Liver (tissue), 8 donors: ENCODE measurements at regions not wholly inside any gene's neighbourhood (a gene's known extent, or its start where the extent isn't known, plus 50 kb on each side); places are given as distances from the start of the nearest gene placed in this dataset.

Experiments used
- DNase-seq: peaks from one replicate; pipeline ENCODE4 v3.0.0-alpha.2; 2017; ENCODE audit warnings: low spot score
- H3K27ac ChIP-seq, 2 donors: one replicate each; pipeline ENCODE4 v1.7.0; 2013; ENCODE audit warnings: inconsistent platforms in 2 of 2, low read length in 2 of 2, control low read depth in 1 of 2, low read depth in 1 of 2, mild to moderate bottlenecking in 1 of 2
- H3K27me3 ChIP-seq, 4 donors: one replicate each; pipeline versions ENCODE4 v1.6.1 to v1.7.0; 2013; ENCODE audit warnings: low read length in 3 of 4, inconsistent platforms in 1 of 4, mild to moderate bottlenecking in 1 of 4, moderate library complexity in 1 of 4; ENCODE audit not compliant: control insufficient read depth in 4 of 4, insufficient read depth in 4 of 4
- H3K36me3 ChIP-seq, 4 donors: one replicate each; pipeline versions ENCODE4 v1.6.1 to v1.7.0; 2013; ENCODE audit warnings: low read length in 3 of 4, mild to moderate bottlenecking in 3 of 4, low read depth in 1 of 4, moderate library complexity in 1 of 4; ENCODE audit not compliant: control insufficient read depth in 4 of 4, insufficient read depth in 3 of 4
- H3K4me1 ChIP-seq, 4 donors: one replicate each; pipeline versions ENCODE4 v1.6.1 to v1.7.0; 2013; ENCODE audit warnings: low read length in 3 of 4, mild to moderate bottlenecking in 3 of 4, moderate library complexity in 1 of 4; ENCODE audit not compliant: control insufficient read depth in 4 of 4, insufficient read depth in 4 of 4
- H3K4me3 ChIP-seq, 3 donors: one replicate each; pipeline versions ENCODE4 v1.6.1 to v1.7.0; 2013; ENCODE audit warnings: low read length in 3 of 3, control low read depth in 1 of 3, low read depth in 1 of 3, mild to moderate bottlenecking in 1 of 3
- H3K9ac ChIP-seq, 2 donors: one replicate each; pipeline ENCODE4 v1.7.0; 2013; ENCODE audit warnings: low read length in 2 of 2, mild to moderate bottlenecking in 2 of 2, moderate library complexity in 2 of 2, control low read depth in 1 of 2, low read depth in 1 of 2
- H3K9me3 ChIP-seq, 4 donors: one replicate each; pipeline versions ENCODE4 v1.6.1 to v1.7.0; 2013; ENCODE audit warnings: low read length in 3 of 4; ENCODE audit not compliant: control insufficient read depth in 4 of 4
- EGR1 ChIP-seq, 2 donors: IDR thresholded peaks; 2 replicates each; pipeline ENCODE4 v1.6.1; 2016 to 2018; ENCODE audit warnings: antibody characterized with exemption in 2 of 2, low read depth in 2 of 2
- FOXA1 ChIP-seq: IDR thresholded peaks from 2 replicates; pipeline ENCODE4 v1.6.1; 2016; ENCODE audit warnings: antibody characterized with exemption
- FOXA2 ChIP-seq: IDR thresholded peaks from 2 replicates; pipeline ENCODE4 v1.6.1; 2016; ENCODE audit warnings: antibody characterized with exemption
- GABPA ChIP-seq, 2 donors: IDR thresholded peaks in 1 of 2; conservative IDR thresholded peaks in 1 of 2; 2 replicates each; pipeline ENCODE4 v1.6.1; 2016; ENCODE audit warnings: antibody characterized with exemption in 2 of 2, mild to moderate bottlenecking in 1 of 2, moderate library complexity in 1 of 2
- HNF4A ChIP-seq, 2 donors: conservative IDR thresholded peaks; 2 replicates each; pipeline ENCODE4 v1.6.1; 2016; ENCODE audit warnings: antibody characterized with exemption in 2 of 2, mild to moderate bottlenecking in 2 of 2
- HNF4G ChIP-seq: IDR thresholded peaks from 2 replicates; pipeline ENCODE4 v1.6.1; 2016; ENCODE audit warnings: antibody characterized with exemption
- JUND ChIP-seq, 2 donors: IDR thresholded peaks; 2 replicates each; pipeline ENCODE4 v1.6.1; 2016; ENCODE audit warnings: antibody characterized with exemption in 2 of 2
- NR2F2 ChIP-seq: IDR thresholded peaks from 2 replicates; pipeline ENCODE4 v1.6.1; 2016; ENCODE audit warnings: antibody characterized with exemption
- RAD21 ChIP-seq, 2 donors: IDR thresholded peaks; 2 replicates each; pipeline ENCODE4 v1.6.1; 2016; ENCODE audit warnings: antibody characterized with exemption in 2 of 2, mild to moderate bottlenecking in 2 of 2
- RXRA ChIP-seq, 2 donors: IDR thresholded peaks; 2 replicates each; pipeline ENCODE4 v1.6.1; 2017 to 2018; ENCODE audit warnings: antibody characterized with exemption in 2 of 2, mild to moderate bottlenecking in 1 of 2
- SP1 ChIP-seq: IDR thresholded peaks from 2 replicates; pipeline ENCODE4 v1.6.1; 2018; ENCODE audit warnings: antibody characterized with exemption, mild to moderate bottlenecking
- YY1 ChIP-seq: IDR thresholded peaks from 2 replicates; pipeline ENCODE4 v1.6.1; 2016; ENCODE audit warnings: antibody characterized with exemption, mild to moderate bottlenecking
- WGBS: extraction: QIAGEN DNeasy Blood & Tissue Kit; methylation state at CpG from one replicate; pipeline ENCODE4 v1.1.7; 2013; 5-methylcytosine and 5-hydroxymethylcytosine counted together
- TF ChIP-seq, protein P1 (sequence below): fragments of 150-350 bp; IDR thresholded peaks from 2 replicates; pipeline ENCODE4 v1.5.1; 2017; ENCODE audit warnings: improper control_type of control experiment, low read depth, low read length; ENCODE audit not compliant: missing input control
- TF ChIP-seq, protein P2 (sequence below): IDR thresholded peaks from 2 replicates; pipeline ENCODE4 v1.6.1; 2016; ENCODE audit warnings: antibody characterized with exemption
- TF ChIP-seq, protein P3 (sequence below): IDR thresholded peaks from 2 replicates; pipeline ENCODE4 v1.6.1; 2016; ENCODE audit warnings: antibody characterized with exemption
- TF ChIP-seq, protein P4 (sequence below): IDR thresholded peaks from 2 replicates; pipeline ENCODE4 v1.6.1; 2016; ENCODE audit warnings: antibody characterized with exemption, mild to moderate bottlenecking
- TF ChIP-seq, protein P5 (sequence below): IDR thresholded peaks from 2 replicates; pipeline ENCODE4 v1.6.1; 2016; ENCODE audit warnings: antibody characterized with exemption
- donor health status: healthy.
- donor health status: healthy.
- donor health status: healthy.
- donor health status: healthy.
- donor health status: healthy.

DNA sequence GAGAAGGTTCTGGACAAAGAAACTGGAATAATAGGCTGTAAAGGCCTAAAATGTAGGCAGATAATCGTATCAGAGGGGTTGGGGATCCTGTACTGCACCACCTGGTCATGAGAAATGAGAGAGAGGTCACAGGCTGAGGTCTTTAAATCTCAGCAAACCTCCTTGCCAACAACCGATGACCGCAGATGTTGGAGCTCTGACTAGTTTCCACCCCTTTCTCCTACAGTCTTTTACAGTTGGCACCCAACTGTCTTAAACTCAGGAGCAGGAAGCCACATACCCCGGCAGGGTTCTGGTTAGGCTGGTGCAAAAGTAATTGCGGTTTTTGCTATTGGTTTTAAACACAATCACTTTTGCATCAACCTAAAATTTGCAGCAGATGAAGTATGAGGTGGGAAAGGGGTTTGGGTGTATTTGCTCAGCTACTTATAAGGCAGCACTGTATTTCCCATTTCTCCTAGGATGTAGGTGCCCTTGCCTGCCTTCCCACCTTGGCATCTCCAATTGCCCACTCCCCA, 261.8 kb upstream of the MYOCD start:
- Histone ChIP-seq H3K4me3 (no peak overlapping the region), H3K36me3 (no peaks in the 10 kb centered on the region), H3K9me3 (no peaks in the 10 kb centered on the region), H3K27me3 (peaks cover 0 to 4% (median under 1%) of the 10 kb centered on the region in 4 donors), H3K27ac (no peak overlapping the region), H3K9ac (no peak overlapping the region), H3K4me1 (no peaks in the 10 kb centered on the region)
- DNase-seq = no peak
- whole genome bisulfite sequencing = 67% methylated on average over 5 of the region's 5 CpGs
- no peak for TF ChIP-seq FOXA1
- TF ChIP-seq HNF4A (conservative IDR thresholded peaks at IDR 0.05) = no peak
- no peak for TF ChIP-seq FOXA2
- no peak for TF ChIP-seq HNF4G
- no peak for TF ChIP-seq EGR1 (IDR thresholded peaks at IDR 0.05; ENCODE audit: low read depth in 2 of 2)
- no peak for TF ChIP-seq SP1
- no peak for TF ChIP-seq RAD21 (IDR thresholded peaks at IDR 0.05)
- TF ChIP-seq, protein P1, sequence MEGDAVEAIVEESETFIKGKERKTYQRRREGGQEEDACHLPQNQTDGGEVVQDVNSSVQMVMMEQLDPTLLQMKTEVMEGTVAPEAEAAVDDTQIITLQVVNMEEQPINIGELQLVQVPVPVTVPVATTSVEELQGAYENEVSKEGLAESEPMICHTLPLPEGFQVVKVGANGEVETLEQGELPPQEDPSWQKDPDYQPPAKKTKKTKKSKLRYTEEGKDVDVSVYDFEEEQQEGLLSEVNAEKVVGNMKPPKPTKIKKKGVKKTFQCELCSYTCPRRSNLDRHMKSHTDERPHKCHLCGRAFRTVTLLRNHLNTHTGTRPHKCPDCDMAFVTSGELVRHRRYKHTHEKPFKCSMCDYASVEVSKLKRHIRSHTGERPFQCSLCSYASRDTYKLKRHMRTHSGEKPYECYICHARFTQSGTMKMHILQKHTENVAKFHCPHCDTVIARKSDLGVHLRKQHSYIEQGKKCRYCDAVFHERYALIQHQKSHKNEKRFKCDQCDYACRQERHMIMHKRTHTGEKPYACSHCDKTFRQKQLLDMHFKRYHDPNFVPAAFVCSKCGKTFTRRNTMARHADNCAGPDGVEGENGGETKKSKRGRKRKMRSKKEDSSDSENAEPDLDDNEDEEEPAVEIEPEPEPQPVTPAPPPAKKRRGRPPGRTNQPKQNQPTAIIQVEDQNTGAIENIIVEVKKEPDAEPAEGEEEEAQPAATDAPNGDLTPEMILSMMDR = no peak
- TF ChIP-seq, protein P2, sequence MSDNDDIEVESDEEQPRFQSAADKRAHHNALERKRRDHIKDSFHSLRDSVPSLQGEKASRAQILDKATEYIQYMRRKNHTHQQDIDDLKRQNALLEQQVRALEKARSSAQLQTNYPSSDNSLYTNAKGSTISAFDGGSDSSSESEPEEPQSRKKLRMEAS = no peak
- no peak for TF ChIP-seq GABPA (IDR thresholded peaks at IDR 0.05 in 1 of 2, conservative IDR thresholded peaks at IDR 0.05 in 1 of 2)
- TF ChIP-seq, protein P3, sequence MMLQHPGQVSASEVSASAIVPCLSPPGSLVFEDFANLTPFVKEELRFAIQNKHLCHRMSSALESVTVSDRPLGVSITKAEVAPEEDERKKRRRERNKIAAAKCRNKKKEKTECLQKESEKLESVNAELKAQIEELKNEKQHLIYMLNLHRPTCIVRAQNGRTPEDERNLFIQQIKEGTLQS = no peak
- TF ChIP-seq NR2F2 = no peak
- TF ChIP-seq RXRA (IDR thresholded peaks at IDR 0.05) = no peak
- TF ChIP-seq, protein P4, sequence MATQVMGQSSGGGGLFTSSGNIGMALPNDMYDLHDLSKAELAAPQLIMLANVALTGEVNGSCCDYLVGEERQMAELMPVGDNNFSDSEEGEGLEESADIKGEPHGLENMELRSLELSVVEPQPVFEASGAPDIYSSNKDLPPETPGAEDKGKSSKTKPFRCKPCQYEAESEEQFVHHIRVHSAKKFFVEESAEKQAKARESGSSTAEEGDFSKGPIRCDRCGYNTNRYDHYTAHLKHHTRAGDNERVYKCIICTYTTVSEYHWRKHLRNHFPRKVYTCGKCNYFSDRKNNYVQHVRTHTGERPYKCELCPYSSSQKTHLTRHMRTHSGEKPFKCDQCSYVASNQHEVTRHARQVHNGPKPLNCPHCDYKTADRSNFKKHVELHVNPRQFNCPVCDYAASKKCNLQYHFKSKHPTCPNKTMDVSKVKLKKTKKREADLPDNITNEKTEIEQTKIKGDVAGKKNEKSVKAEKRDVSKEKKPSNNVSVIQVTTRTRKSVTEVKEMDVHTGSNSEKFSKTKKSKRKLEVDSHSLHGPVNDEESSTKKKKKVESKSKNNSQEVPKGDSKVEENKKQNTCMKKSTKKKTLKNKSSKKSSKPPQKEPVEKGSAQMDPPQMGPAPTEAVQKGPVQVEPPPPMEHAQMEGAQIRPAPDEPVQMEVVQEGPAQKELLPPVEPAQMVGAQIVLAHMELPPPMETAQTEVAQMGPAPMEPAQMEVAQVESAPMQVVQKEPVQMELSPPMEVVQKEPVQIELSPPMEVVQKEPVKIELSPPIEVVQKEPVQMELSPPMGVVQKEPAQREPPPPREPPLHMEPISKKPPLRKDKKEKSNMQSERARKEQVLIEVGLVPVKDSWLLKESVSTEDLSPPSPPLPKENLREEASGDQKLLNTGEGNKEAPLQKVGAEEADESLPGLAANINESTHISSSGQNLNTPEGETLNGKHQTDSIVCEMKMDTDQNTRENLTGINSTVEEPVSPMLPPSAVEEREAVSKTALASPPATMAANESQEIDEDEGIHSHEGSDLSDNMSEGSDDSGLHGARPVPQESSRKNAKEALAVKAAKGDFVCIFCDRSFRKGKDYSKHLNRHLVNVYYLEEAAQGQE = no peak
- TF ChIP-seq, protein P5, sequence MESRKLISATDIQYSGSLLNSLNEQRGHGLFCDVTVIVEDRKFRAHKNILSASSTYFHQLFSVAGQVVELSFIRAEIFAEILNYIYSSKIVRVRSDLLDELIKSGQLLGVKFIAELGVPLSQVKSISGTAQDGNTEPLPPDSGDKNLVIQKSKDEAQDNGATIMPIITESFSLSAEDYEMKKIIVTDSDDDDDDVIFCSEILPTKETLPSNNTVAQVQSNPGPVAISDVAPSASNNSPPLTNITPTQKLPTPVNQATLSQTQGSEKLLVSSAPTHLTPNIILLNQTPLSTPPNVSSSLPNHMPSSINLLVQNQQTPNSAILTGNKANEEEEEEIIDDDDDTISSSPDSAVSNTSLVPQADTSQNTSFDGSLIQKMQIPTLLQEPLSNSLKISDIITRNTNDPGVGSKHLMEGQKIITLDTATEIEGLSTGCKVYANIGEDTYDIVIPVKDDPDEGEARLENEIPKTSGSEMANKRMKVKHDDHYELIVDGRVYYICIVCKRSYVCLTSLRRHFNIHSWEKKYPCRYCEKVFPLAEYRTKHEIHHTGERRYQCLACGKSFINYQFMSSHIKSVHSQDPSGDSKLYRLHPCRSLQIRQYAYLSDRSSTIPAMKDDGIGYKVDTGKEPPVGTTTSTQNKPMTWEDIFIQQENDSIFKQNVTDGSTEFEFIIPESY = no peak
- TF ChIP-seq YY1 = no peak
- TF ChIP-seq JUND (IDR thresholded peaks at IDR 0.05) = no peak
